A549 (cell line): ENCODE measurements at regions not wholly inside any gene's neighbourhood (a gene's known extent, or its start where the extent isn't known, plus 50 kb on each side); places are given as distances from the start of the nearest gene placed in this dataset.

ENCODE experiments used
- EP300 ChIP-seq, 2 experiments: fragments of >200 bp; sonication (Bioruptor Twin); formaldehyde crosslinking; IDR thresholded peaks; 2 replicates in 1 of 2; 3 replicates in 1 of 2; pipeline ENCODE4 v1.6.1; 2016 to 2017
- HOXB5 ChIP-seq: fragments of 250-450 bp; sonication (Bioruptor Pico); IDR thresholded peaks from 2 replicates; pipeline ENCODE4 v1.5.0; 2020; ENCODE audit warnings: mild to moderate bottlenecking, moderate library complexity
- JUN ChIP-seq, 2 experiments: fragments of >200 bp; sonication (Bioruptor Twin); formaldehyde crosslinking; IDR thresholded peaks; 2 replicates in 1 of 2; 3 replicates in 1 of 2; pipeline ENCODE4 v1.6.1; 2016 to 2017
- POLR2A ChIP-seq: IDR thresholded peaks from 2 replicates; pipeline ENCODE4 v1.6.1; 2012; ENCODE audit warnings: mild to moderate bottlenecking, low read length
- SMC3 ChIP-seq: fragments of >200 bp; sonication (Bioruptor Twin); formaldehyde crosslinking; IDR thresholded peaks from 3 replicates; pipeline ENCODE4 v1.6.1; 2018; ENCODE audit warnings: inconsistent platforms
- TF ChIP-seq, protein P1 (sequence below): fragments of >200 bp; sonication (Bioruptor Twin); formaldehyde crosslinking; IDR thresholded peaks from 3 replicates; pipeline ENCODE4 v1.5.1; 2016
- TF ChIP-seq, protein P2 (sequence below): fragments of 250-450 bp; sonication (Bioruptor Pico); IDR thresholded peaks from 2 replicates; pipeline ENCODE4 v1.5.0; 2021; ENCODE audit warnings: mild to moderate bottlenecking, moderate library complexity, borderline replicate concordance

DNA sequence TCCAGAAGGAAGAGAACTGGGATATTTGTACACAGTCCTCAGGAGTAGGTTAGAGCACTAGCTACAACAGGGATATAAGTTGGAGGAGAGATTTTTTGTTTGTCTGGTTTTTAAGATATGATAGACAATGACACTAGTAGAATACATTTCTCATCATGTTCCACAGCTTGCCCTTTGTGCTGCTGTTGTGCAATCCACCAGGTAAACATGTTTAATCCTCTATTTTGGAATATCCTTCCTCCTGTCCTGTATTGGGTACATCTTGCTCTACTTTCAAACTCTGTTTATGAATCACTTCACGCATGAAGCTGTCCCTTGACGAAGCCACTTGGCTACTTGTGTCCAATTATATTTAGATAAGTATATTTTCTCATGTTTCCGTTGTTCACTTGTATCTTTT is 153.6 kb upstream of the TENT5A start:
- TF ChIP-seq HOXB5 (CRISPR knock-in tag) (no peak), POLR2A (no peak), SMC3 (no peak), JUN (IDR thresholded peaks at IDR 0.05) (no peak), EP300 (IDR thresholded peaks at IDR 0.05) (no peak)
- TF ChIP-seq, protein P1, sequence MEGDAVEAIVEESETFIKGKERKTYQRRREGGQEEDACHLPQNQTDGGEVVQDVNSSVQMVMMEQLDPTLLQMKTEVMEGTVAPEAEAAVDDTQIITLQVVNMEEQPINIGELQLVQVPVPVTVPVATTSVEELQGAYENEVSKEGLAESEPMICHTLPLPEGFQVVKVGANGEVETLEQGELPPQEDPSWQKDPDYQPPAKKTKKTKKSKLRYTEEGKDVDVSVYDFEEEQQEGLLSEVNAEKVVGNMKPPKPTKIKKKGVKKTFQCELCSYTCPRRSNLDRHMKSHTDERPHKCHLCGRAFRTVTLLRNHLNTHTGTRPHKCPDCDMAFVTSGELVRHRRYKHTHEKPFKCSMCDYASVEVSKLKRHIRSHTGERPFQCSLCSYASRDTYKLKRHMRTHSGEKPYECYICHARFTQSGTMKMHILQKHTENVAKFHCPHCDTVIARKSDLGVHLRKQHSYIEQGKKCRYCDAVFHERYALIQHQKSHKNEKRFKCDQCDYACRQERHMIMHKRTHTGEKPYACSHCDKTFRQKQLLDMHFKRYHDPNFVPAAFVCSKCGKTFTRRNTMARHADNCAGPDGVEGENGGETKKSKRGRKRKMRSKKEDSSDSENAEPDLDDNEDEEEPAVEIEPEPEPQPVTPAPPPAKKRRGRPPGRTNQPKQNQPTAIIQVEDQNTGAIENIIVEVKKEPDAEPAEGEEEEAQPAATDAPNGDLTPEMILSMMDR: no peak
- TF ChIP-seq, protein P2, sequence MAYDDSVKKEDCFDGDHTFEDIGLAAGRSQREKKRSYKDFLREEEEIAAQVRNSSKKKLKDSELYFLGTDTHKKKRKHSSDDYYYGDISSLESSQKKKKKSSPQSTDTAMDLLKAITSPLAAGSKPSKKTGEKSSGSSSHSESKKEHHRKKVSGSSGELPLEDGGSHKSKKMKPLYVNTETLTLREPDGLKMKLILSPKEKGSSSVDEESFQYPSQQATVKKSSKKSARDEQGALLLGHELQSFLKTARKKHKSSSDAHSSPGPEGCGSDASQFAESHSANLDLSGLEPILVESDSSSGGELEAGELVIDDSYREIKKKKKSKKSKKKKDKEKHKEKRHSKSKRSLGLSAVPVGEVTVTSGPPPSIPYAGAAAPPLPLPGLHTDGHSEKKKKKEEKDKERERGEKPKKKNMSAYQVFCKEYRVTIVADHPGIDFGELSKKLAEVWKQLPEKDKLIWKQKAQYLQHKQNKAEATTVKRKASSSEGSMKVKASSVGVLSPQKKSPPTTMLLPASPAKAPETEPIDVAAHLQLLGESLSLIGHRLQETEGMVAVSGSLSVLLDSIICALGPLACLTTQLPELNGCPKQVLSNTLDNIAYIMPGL (CRISPR knock-in tag): no peak
